NCI-H82 (cell line): ENCODE measurements at regions not wholly inside any gene's neighbourhood (a gene's known extent, or its start where the extent isn't known, plus 50 kb on each side); places are given as distances from the start of the nearest gene placed in this dataset.
A peak's percentile ranks its signal among the peaks of the same experiment; 100 is the strongest.
"Not testable (repeated sequence)": the region's sequence is repeated elsewhere in the genome, so short reads cannot be mapped to it uniquely, and the experiment has no call there.

Source experiments
- DNase-seq: peaks from one replicate; lab custom pipeline; 2025; lab: John Stamatoyannopoulos, UW

- DNase-seq: no peak
These were observed 62.2 kb downstream of the CCNE1 start for GRCh38 chr19:29873801-29874575.

GRCh38 chr19:29875931-29876330 is 64.1 kb downstream of the CCNE1 start:
- no peak for DNase-seq

- no peak for DNase-seq
These were observed 64.6 kb downstream of the CCNE1 start for GRCh38 chr19:29876414-29876813.

GRCh38 chr19:29876908-29877307 is 65.1 kb downstream of the CCNE1 start:
- not testable (repeated sequence) for DNase-seq

GRCh38 chr19:29878973-29879654 is 62.9 kb upstream of the URI1 start:
- DNase-seq: peak; percentile 50

GRCh38 chr19:29879655-29879974 is 62.4 kb upstream of the URI1 start:
- DNase-seq: no peak

- DNase-seq: no peak
These were observed 61.4 kb upstream of the URI1 start for GRCh38 chr19:29880498-29881081.

GRCh38 chr19:29881386-29881785 is 60.7 kb upstream of the URI1 start:
- no peak for DNase-seq

GRCh38 chr19:29882719-29883105 is 59.3 kb upstream of the URI1 start:
- no peak for DNase-seq

GRCh38 chr19:29884044-29884443 is 58.0 kb upstream of the URI1 start:
- no peak for DNase-seq

GRCh38 chr19:29884466-29884865 is 57.6 kb upstream of the URI1 start:
- no peak for DNase-seq

GRCh38 chr19:29886106-29886505 is 55.9 kb upstream of the URI1 start:
- not testable (repeated sequence) for DNase-seq

- no peak for DNase-seq
These were observed 55.5 kb upstream of the URI1 start for GRCh38 chr19:29886586-29886985.

GRCh38 chr19:29887442-29887855 is 54.6 kb upstream of the URI1 start:
- DNase-seq: no peak

- not testable (repeated sequence) for DNase-seq
These were observed 54.0 kb upstream of the URI1 start for GRCh38 chr19:29888047-29888446.

GRCh38 chr19:29889702-29890101 is 52.3 kb upstream of the URI1 start:
- no peak for DNase-seq

- DNase-seq: no peak
These were observed 51.6 kb upstream of the URI1 start for GRCh38 chr19:29890392-29890791.
